ENCODE measurements at regions not wholly inside any gene's neighbourhood (a gene's known extent, or its start where the extent isn't known, plus 50 kb on each side); places are given as distances from the start of the nearest gene placed in this dataset.
"Not testable (repeated sequence)": the region's sequence is repeated elsewhere in the genome, so short reads cannot be mapped to it uniquely, and the experiment has no call there.

DNA sequence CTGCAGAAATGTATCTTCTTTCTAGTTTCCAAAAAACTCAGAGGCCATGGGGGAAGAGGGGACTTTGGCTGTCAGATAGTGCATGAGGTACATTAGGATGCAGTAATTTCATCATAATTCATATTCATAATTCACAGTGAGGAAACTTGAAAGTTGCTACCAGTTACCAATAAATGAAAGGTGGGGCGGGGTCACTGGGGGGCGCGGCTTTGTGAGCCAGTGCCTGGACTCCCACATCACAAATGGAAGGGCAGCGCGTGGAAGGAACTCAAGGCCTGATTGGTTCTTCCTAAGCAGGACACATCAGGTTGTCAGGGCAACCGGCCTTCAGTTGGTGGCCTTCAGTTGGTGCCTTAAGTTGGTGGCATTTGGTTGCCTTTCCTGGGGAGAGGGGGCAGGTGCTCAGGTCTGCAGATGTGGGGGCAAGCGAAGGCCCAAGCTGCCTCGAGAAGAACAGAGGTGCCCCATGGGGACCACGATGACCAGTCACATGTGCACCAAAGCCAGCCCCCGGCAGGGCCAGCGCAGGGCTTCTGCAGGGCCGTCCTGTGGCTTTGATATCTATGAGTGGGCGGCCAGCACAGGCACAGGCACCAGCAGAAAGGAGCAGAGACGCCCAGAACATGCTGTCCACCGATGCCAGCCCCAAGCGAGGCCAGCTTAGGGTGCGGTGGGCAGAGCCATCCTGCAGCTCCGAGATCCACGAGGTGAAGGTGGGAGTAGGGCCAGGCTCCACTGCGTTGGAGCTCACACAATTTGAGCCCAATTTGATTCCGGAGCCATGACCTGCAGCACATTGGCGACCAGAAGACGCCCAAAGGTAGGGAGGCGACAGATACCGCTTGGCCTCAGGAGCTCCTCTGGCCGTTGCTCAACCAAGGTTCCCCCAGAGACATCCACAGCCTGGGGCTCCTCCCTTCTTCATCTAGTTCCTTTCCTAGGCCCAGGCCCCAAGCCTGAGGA lies 3248.2 kb upstream of the OR11H1 start:
- TF ChIP-seq, protein P1, sequence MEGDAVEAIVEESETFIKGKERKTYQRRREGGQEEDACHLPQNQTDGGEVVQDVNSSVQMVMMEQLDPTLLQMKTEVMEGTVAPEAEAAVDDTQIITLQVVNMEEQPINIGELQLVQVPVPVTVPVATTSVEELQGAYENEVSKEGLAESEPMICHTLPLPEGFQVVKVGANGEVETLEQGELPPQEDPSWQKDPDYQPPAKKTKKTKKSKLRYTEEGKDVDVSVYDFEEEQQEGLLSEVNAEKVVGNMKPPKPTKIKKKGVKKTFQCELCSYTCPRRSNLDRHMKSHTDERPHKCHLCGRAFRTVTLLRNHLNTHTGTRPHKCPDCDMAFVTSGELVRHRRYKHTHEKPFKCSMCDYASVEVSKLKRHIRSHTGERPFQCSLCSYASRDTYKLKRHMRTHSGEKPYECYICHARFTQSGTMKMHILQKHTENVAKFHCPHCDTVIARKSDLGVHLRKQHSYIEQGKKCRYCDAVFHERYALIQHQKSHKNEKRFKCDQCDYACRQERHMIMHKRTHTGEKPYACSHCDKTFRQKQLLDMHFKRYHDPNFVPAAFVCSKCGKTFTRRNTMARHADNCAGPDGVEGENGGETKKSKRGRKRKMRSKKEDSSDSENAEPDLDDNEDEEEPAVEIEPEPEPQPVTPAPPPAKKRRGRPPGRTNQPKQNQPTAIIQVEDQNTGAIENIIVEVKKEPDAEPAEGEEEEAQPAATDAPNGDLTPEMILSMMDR (IDR thresholded peaks at IDR 0.05; ENCODE audit: low read depth, low read length), result not testable (repeated sequence)
- TF ChIP-seq POLR2A (IDR thresholded peaks at IDR 0.05; ENCODE audit: extremely low read depth, insufficient read length); MYC (IDR thresholded peaks at IDR 0.05; ENCODE audit: low read depth, low read length): not testable (repeated sequence)
- TF ChIP-seq, protein P2, sequence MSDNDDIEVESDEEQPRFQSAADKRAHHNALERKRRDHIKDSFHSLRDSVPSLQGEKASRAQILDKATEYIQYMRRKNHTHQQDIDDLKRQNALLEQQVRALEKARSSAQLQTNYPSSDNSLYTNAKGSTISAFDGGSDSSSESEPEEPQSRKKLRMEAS (IDR thresholded peaks at IDR 0.05; ENCODE audit: low read depth, low read length), result not testable (repeated sequence)

Data from NB4 (cell line).